ENCODE measurements at regions not wholly inside any gene's neighbourhood (a gene's known extent, or its start where the extent isn't known, plus 50 kb on each side); places are given as distances from the start of the nearest gene placed in this dataset.

- Histone ChIP-seq H3K4me3 (ENCODE audit: low read length) (no peak overlapping the region), H3K9me2 (ENCODE audit: insufficient read depth, low read length) (no peaks in the 10 kb centered on the region), H3K27ac (ENCODE audit: low read length) (no peak overlapping the region), H3K27me3 (ENCODE audit: insufficient read depth, low read depth, low read length) (no peaks in the 10 kb centered on the region), H3K4me2 (ENCODE audit: low read length) (no peak overlapping the region), H2AFZ (ENCODE audit: low read depth, low read length) (no peak overlapping the region), H3K79me2 (replicated peaks; ENCODE audit: insufficient read depth, low read length) (no peaks in the 10 kb centered on the region), H3K9me3 (ENCODE audit: low read length) (no peaks in the 10 kb centered on the region), H3K9ac (ENCODE audit: low read length) (no peak overlapping the region), H4K20me1 (ENCODE audit: insufficient read depth) (no peaks in the 10 kb centered on the region), H3F3A (ENCODE audit: insufficient read depth, low read length, poor library complexity, severe bottlenecking) (no peaks in the 10 kb centered on the region), H3K36me3 (ENCODE audit: insufficient read depth, low read length) (no peaks in the 10 kb centered on the region)
- no peak for TF ChIP-seq EZH2 (IDR thresholded peaks at IDR 0.05; ENCODE audit: borderline replicate concordance, insufficient read depth, low read length, poor library complexity, severe bottlenecking)
- TF ChIP-seq EP300 (conservative IDR thresholded peaks at IDR 0.05; ENCODE audit: poor library complexity, severe bottlenecking): no peak
- TF ChIP-seq SMC3 (conservative IDR thresholded peaks at IDR 0.05; ENCODE audit: poor library complexity): no peak
- TF ChIP-seq TAF1 (IDR thresholded peaks at IDR 0.05; ENCODE audit: low read depth): no peak
- TF ChIP-seq CTCF (IDR thresholded peaks at IDR 0.05; ENCODE audit: poor library complexity, severe bottlenecking): no peak
Observed at GRCh38 chr3:34533451-34533850, 735.0 kb downstream of the PDCD6IP start.

- Histone ChIP-seq H3K27ac (ENCODE audit: low read length) (no peak overlapping the region), H3K27me3 (ENCODE audit: insufficient read depth, low read depth, low read length) (no peaks in the 10 kb centered on the region), H2AFZ (ENCODE audit: low read depth, low read length) (no peak overlapping the region), H3K79me2 (replicated peaks; ENCODE audit: insufficient read depth, low read length) (no peaks in the 10 kb centered on the region), H3K9ac (ENCODE audit: low read length) (no peak overlapping the region), H3F3A (ENCODE audit: insufficient read depth, low read length, poor library complexity, severe bottlenecking) (no peaks in the 10 kb centered on the region), H4K20me1 (ENCODE audit: insufficient read depth) (no peaks in the 10 kb centered on the region), H3K36me3 (ENCODE audit: insufficient read depth, low read length) (no peaks in the 10 kb centered on the region), H3K9me3 (ENCODE audit: low read length) (no peaks in the 10 kb centered on the region), H3K9me2 (ENCODE audit: insufficient read depth, low read length) (no peaks in the 10 kb centered on the region), H3K4me3 (ENCODE audit: low read length) (no peak overlapping the region), H3K4me2 (ENCODE audit: low read length) (no peak overlapping the region)
- TF ChIP-seq SMC3 (conservative IDR thresholded peaks at IDR 0.05; ENCODE audit: poor library complexity): no peak
- no peak for TF ChIP-seq RAD21 (conservative IDR thresholded peaks at IDR 0.05)
- TF ChIP-seq REST (IDR thresholded peaks at IDR 0.05; ENCODE audit: borderline replicate concordance): no peak
- TF ChIP-seq EP300 (conservative IDR thresholded peaks at IDR 0.05; ENCODE audit: poor library complexity, severe bottlenecking): no peak
- no peak for TF ChIP-seq CTCF (IDR thresholded peaks at IDR 0.05; ENCODE audit: poor library complexity, severe bottlenecking)
- no peak for TF ChIP-seq TAF1 (IDR thresholded peaks at IDR 0.05; ENCODE audit: low read depth)
- no peak for TF ChIP-seq EZH2 (IDR thresholded peaks at IDR 0.05; ENCODE audit: borderline replicate concordance, insufficient read depth, low read length, poor library complexity, severe bottlenecking)
- TF ChIP-seq MXI1 (conservative IDR thresholded peaks at IDR 0.05; ENCODE audit: poor library complexity, severe bottlenecking): no peak
- no peak for TF ChIP-seq POLR2AphosphoS5 (IDR thresholded peaks at IDR 0.05)
Observed at GRCh38 chr3:34534013-34534412, 735.6 kb downstream of the PDCD6IP start.

Data from neural cell (in vitro differentiated cells).